GM12864 (cell line): ENCODE measurements at regions not wholly inside any gene's neighbourhood (a gene's known extent, or its start where the extent isn't known, plus 50 kb on each side); places are given as distances from the start of the nearest gene placed in this dataset.
"Not testable (repeated sequence)": the region's sequence is repeated elsewhere in the genome, so short reads cannot be mapped to it uniquely, and the experiment has no call there.

ENCODE experiments used
- DNase-seq: peaks from one replicate; pipeline ENCODE4 v3.0.0-alpha.2; 2011; ENCODE audit warnings: low read depth
- H3K4me3 ChIP-seq: 2 replicates; pipeline ENCODE4 v1.5.1; 2011; ENCODE audit warnings: mild to moderate bottlenecking, low read depth, low read length, control low read depth
- TF ChIP-seq, protein P1 (sequence below): IDR thresholded peaks from 2 replicates; pipeline ENCODE4 v1.5.1; 2011; ENCODE audit warnings: low read depth, mild to moderate bottlenecking, moderate library complexity, low read length, control low read depth, inconsistent platforms; ENCODE audit errors: missing control alignments

DNA sequence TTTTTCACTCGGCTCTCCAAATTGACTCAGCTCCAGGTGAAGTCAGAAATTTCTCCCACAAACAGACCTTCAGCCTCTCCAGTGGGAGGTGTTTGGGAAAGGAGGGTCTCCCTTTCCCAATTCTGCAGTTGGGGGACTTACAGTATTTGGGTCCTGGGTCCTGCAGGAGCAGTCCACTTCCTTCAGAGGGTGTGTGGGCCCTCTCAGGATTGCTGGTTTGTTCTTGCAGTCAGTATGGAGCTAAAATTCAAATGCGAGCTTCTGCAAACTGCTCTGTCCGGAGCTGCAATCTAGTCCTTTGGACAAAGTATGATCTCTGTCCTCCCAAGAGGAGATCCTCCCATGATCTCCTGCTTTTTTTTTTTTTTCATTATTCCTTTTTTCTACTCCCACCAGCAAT, 87.9 kb upstream of the MSTN start:
- no peak overlapping the region for H3K4me3 ChIP-seq
- TF ChIP-seq, protein P1, sequence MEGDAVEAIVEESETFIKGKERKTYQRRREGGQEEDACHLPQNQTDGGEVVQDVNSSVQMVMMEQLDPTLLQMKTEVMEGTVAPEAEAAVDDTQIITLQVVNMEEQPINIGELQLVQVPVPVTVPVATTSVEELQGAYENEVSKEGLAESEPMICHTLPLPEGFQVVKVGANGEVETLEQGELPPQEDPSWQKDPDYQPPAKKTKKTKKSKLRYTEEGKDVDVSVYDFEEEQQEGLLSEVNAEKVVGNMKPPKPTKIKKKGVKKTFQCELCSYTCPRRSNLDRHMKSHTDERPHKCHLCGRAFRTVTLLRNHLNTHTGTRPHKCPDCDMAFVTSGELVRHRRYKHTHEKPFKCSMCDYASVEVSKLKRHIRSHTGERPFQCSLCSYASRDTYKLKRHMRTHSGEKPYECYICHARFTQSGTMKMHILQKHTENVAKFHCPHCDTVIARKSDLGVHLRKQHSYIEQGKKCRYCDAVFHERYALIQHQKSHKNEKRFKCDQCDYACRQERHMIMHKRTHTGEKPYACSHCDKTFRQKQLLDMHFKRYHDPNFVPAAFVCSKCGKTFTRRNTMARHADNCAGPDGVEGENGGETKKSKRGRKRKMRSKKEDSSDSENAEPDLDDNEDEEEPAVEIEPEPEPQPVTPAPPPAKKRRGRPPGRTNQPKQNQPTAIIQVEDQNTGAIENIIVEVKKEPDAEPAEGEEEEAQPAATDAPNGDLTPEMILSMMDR = no peak
- DNase-seq = no peak

- H3K4me3 ChIP-seq = no peak overlapping the region
- TF ChIP-seq, protein P1 = no peak
- no peak for DNase-seq
Measured at GRCh38 chr2:190149908-190150307, 87.4 kb upstream of the MSTN start.

GRCh38 chr2:190149200-190149599, 86.7 kb upstream of the MSTN start:
- no peak overlapping the region for H3K4me3 ChIP-seq
- DNase-seq = no peak
- TF ChIP-seq, protein P1 = no peak

GRCh38 chr2:190146109-190146508, 83.6 kb upstream of the MSTN start:
- not testable (repeated sequence) for DNase-seq, H3K4me3 ChIP-seq

- not testable (repeated sequence) for H3K4me3 ChIP-seq, DNase-seq
Measured at GRCh38 chr2:190140474-190140873, 77.9 kb upstream of the MSTN start.

DNA sequence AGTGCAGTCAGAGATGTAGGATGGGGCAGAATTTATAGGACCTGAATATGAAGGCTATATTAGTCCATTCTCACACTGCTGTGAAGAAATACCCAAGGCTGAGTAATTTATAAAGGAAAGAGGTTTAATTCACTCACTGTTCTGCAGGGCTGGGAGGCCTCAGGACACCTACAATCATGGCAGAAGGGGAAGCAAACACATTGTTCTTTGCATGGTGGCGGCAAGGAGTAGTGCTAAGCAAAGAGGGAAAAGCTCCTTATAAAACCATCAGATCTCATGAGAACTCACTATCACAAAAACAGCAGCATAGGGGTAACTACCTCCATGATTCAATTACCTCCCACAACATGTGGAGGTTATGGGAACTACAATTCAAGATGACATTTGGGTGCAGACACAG, 76.8 kb upstream of the MSTN start:
- no peak for DNase-seq
- TF ChIP-seq, protein P1 = no peak
- H3K4me3 ChIP-seq = no peak overlapping the region

DNA sequence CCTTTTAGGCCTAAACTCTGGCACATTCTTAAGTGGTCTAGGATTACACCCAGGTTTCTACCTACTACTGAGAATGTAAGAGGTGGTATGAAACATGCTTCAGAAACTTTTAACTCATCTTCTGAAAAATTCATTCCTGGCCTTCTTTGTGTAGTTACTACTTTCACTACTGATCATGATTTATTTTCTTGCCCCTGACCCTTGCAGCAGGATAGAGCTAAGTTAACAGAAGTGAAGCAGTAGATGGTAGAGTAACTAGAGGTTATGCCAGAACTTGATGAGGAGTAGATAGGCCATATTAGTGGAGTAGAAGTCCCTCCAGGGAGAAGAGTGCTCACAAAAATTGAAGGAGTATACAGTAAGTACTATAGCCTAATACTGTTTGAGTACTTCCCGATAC, 75.5 kb upstream of the MSTN start:
- no peak overlapping the region for H3K4me3 ChIP-seq
- TF ChIP-seq, protein P1 = no peak
- DNase-seq = no peak

DNA sequence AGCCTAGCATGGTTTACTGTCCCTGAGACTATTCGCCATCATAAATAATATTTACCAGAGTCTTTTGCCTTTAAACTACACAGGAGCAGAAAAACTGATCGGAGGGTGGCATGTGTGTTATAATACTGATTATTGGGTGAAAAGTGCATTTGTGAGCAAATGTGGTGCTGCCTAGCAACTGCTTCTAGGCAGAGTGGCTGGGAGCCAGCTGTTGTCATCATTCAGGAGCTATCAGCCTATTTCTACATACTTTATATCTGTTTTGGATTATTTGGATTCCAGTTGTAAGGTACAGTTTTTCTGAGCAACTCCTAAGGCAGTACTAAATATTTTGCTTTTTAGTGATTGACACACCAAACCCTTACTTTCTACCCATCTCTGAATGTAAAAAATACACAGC, 75.0 kb upstream of the MSTN start:
- no peak for DNase-seq
- H3K4me3 ChIP-seq = no peak overlapping the region
- TF ChIP-seq, protein P1 = no peak
